Neuron (in vitro differentiated cells): ENCODE measurements at regions not wholly inside any gene's neighbourhood (a gene's known extent, or its start where the extent isn't known, plus 50 kb on each side); places are given as distances from the start of the nearest gene placed in this dataset.

ENCODE experiments used
- H2AFZ ChIP-seq: one replicate; pipeline ENCODE4 v1.6.1; 2013; ENCODE audit warnings: low read depth, mild to moderate bottlenecking, inconsistent platforms, low read length, moderate library complexity
- H3K27me3 ChIP-seq: one replicate; pipeline ENCODE4 v1.6.1; 2013; ENCODE audit warnings: low read length; ENCODE audit not compliant: insufficient read depth
- H3K36me3 ChIP-seq: one replicate; pipeline ENCODE4 v1.6.1; 2013; ENCODE audit warnings: low read length; ENCODE audit not compliant: insufficient read depth
- H3K4me1 ChIP-seq: one replicate; pipeline ENCODE4 v1.6.1; 2013; ENCODE audit warnings: low read length; ENCODE audit not compliant: insufficient read depth
- H3K4me3 ChIP-seq: 2 replicates; pipeline ENCODE4 v1.5.1; 2013; ENCODE audit warnings: mild to moderate bottlenecking, low read length, moderate library complexity
- H3K9me3 ChIP-seq: one replicate; pipeline ENCODE4 v1.6.1; 2013; ENCODE audit warnings: low read length

DNA sequence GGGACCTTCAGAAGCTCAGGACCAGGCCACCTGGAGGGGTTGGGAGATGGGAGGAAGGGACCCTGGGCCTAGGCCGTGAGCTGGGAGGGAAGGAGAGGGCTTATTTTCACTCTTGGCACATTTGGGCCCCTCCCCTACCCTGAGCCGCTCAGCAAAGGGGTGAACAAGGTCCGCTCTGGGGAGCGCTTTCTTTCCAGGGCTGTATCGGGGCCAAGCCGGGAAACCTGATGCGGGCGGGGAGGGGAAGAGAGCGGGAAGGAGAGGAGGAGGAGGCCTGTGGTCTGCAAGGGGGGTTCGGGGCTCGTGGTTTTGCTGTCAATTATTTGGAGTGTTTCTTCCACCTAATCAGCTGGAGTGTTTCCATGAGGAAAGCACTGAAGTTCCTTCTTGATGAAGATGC, 62.7 kb upstream of the RXRA start:
- Histone ChIP-seq H3K4me3 (no peak overlapping the region), H3K9me3 (no peaks in the 10 kb centered on the region), H3K36me3 (no peaks in the 10 kb centered on the region), H2AFZ (no peak overlapping the region), H3K27me3 (peaks cover 17% of the 10 kb centered on the region), H3K4me1 (no peaks in the 10 kb centered on the region)

GRCh38 chr9:134264169-134264568, 62.1 kb upstream of the RXRA start:
- H2AFZ ChIP-seq: no peak overlapping the region
- peaks cover 17% of the 10 kb centered on the region for H3K27me3 ChIP-seq
- no peaks in the 10 kb centered on the region for H3K4me1 ChIP-seq
- H3K36me3 ChIP-seq: no peaks in the 10 kb centered on the region
- H3K9me3 ChIP-seq: no peaks in the 10 kb centered on the region
- no peak overlapping the region for H3K4me3 ChIP-seq

GRCh38 chr9:134265078-134265477, 61.2 kb upstream of the RXRA start:
- Histone ChIP-seq H3K9me3 (no peaks in the 10 kb centered on the region), H3K36me3 (no peaks in the 10 kb centered on the region), H3K4me1 (no peaks in the 10 kb centered on the region), H3K4me3 (no peak overlapping the region), H3K27me3 (peaks cover 17% of the 10 kb centered on the region), H2AFZ (no peak overlapping the region)

DNA sequence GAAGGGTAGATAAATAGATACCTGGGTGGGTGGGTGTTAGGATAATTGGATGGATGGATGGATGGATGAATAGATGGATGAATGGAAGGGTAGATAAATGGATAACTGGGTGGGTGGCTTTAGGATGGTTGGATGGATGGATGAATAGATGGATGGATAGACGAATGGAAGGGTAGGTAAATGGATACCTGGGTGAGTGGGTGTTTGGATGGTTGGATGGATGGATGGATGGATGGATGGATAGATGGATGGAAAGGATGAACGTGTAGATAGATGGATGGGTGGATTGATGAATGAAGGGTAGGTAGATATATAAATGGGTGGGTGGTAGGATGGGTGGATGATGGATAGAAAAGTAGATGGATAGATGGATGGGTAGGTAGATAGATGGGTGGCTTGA, 59.8 kb upstream of the RXRA start:
- H2AFZ ChIP-seq: no peak overlapping the region
- peaks cover 17% of the 10 kb centered on the region for H3K27me3 ChIP-seq

DNA sequence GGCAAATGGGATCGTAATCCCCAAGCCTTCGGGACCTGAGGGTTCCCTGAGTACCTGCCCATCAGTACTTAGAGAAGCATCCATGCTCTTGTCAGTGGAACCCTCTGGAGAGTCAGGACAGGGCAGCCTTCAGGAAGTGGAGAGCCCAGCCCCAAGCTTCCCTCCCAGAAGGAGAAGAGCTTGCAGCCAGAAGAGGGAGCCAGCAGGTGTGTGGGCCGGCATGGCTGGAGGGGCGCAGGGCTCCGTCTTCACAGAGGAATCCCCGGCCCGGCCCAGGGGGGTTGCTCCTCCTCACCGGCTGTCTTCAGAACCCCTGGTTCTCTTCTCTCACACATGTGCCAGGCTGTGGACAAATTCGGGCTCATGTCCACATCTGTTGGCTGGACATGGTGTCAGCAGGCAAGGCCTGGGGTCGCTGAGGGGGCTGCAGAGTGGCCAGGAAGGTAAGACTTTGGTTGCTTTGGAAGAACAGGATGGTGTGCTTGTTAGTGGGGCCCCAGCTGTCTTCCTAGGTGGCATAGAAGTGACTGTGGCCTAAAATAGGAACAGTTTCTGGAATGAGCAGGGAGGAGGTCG, 58.9 kb upstream of the RXRA start:
- Histone ChIP-seq H3K4me1 (no peaks in the 10 kb centered on the region), H3K27me3 (peaks cover 25% of the 10 kb centered on the region), H3K9me3 (no peaks in the 10 kb centered on the region), H3K4me3 (no peak overlapping the region), H3K36me3 (no peaks in the 10 kb centered on the region), H2AFZ (no peak overlapping the region)

More for the DNA sequence above, 59.8 kb upstream of the RXRA start:
- no peak overlapping the region for H3K4me3 ChIP-seq
- no peaks in the 10 kb centered on the region for H3K9me3 ChIP-seq
- no peaks in the 10 kb centered on the region for H3K36me3 ChIP-seq
- no peaks in the 10 kb centered on the region for H3K4me1 ChIP-seq

GRCh38 chr9:134267881-134268724, 58.2 kb upstream of the RXRA start:
- Histone ChIP-seq H3K4me3 (no peak overlapping the region), H2AFZ (no peak overlapping the region), H3K4me1 (no peaks in the 10 kb centered on the region), H3K36me3 (no peaks in the 10 kb centered on the region), H3K9me3 (no peaks in the 10 kb centered on the region), H3K27me3 (peaks cover 31% of the 10 kb centered on the region)

- H3K36me3 ChIP-seq: no peaks in the 10 kb centered on the region
- no peaks in the 10 kb centered on the region for H3K9me3 ChIP-seq
- no peak overlapping the region for H3K4me3 ChIP-seq
- H3K4me1 ChIP-seq: no peaks in the 10 kb centered on the region
- peaks cover 37% of the 10 kb centered on the region for H3K27me3 ChIP-seq
- H2AFZ ChIP-seq: no peak overlapping the region
Measured at GRCh38 chr9:134268747-134269146, 57.5 kb upstream of the RXRA start.

DNA sequence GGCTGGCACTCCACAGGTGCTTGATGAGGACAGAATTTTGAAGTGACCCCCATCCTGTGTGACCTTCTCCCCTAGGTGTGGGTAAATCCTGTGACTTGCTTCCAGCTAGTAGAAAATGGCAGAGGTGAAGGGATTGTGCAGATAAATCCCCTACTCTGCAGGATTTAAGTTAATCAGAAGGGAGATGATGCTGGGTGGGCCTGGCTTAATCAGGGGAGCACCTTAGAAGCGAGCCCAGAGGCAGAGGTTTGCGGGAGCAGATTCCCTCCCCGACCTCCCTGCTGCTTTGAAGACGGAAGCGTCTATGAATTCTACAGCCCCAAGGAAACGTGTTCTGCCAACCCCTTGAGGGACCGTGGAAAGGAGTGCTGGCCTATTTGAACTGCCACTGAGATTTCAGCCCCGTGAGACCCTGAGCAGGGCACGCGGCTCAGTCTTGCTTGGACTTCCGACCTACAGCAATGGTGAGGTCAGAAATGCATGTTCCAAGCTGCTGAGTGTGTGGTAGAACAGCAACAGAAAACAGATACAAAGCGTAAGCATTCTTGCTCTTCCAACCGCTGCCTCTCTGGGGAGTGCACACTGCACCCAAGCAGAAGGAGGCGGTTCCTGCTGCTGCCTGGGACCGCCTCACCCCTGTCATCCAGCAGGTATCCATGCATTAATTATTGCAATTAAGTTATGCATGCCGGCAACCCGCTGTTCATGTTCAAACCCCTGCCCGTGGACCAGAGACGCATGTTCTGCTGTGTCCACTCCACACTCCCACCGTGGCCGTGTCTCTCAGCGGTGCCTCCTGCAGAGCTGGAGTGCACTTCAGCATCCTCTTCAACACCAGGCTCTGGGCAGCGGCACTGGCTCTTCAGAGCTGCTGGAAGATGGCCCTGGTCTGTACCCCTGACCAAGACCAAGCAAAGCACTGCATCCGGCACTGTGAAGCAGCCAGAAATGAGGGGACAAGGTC, 54.6 kb upstream of the RXRA start:
- no peaks in the 10 kb centered on the region for H3K9me3 ChIP-seq
- H3K4me1 ChIP-seq: no peaks in the 10 kb centered on the region
- no peak overlapping the region for H2AFZ ChIP-seq
- peaks cover 23% of the 10 kb centered on the region for H3K27me3 ChIP-seq
- H3K36me3 ChIP-seq: no peaks in the 10 kb centered on the region
- H3K4me3 ChIP-seq: no peak overlapping the region

- H3K36me3 ChIP-seq: no peaks in the 10 kb centered on the region
- no peaks in the 10 kb centered on the region for H3K4me1 ChIP-seq
- H3K27me3 ChIP-seq: peaks cover 23% of the 10 kb centered on the region
- no peak overlapping the region for H2AFZ ChIP-seq
- H3K4me3 ChIP-seq: no peak overlapping the region
- no peaks in the 10 kb centered on the region for H3K9me3 ChIP-seq
Measured at GRCh38 chr9:134272302-134273023, 53.8 kb upstream of the RXRA start.

DNA sequence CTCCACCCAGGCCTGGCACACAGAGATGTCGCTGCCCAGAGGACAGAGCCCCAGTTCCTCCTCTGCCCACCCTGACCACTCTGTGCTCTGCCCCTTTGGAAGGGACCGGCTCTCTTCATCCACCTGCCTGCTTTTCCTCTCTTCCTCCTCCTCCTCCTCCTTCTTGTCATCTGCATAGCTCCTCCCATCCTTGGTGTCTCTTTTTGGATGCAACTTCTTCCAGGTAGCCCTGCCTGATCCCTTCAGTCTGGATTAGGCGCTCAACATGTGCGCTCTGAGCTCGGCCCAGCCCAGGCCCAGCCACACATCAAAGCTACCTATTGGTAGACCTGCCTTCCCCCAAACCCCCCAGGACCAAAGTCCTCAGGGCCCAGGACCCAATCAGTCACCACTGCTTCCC, 52.6 kb upstream of the RXRA start:
- H3K4me1 ChIP-seq: no peaks in the 10 kb centered on the region
- no peak overlapping the region for H3K4me3 ChIP-seq
- H3K36me3 ChIP-seq: no peaks in the 10 kb centered on the region
- H2AFZ ChIP-seq: no peak overlapping the region
- no peaks in the 10 kb centered on the region for H3K9me3 ChIP-seq
- H3K27me3 ChIP-seq: peaks cover 19% of the 10 kb centered on the region

GRCh38 chr9:134275375-134275774, 50.9 kb upstream of the RXRA start:
- no peak overlapping the region for H3K4me3 ChIP-seq
- no peak overlapping the region for H2AFZ ChIP-seq
- no peaks in the 10 kb centered on the region for H3K4me1 ChIP-seq
- peaks cover 19% of the 10 kb centered on the region for H3K27me3 ChIP-seq
- no peaks in the 10 kb centered on the region for H3K36me3 ChIP-seq
- no peaks in the 10 kb centered on the region for H3K9me3 ChIP-seq

DNA sequence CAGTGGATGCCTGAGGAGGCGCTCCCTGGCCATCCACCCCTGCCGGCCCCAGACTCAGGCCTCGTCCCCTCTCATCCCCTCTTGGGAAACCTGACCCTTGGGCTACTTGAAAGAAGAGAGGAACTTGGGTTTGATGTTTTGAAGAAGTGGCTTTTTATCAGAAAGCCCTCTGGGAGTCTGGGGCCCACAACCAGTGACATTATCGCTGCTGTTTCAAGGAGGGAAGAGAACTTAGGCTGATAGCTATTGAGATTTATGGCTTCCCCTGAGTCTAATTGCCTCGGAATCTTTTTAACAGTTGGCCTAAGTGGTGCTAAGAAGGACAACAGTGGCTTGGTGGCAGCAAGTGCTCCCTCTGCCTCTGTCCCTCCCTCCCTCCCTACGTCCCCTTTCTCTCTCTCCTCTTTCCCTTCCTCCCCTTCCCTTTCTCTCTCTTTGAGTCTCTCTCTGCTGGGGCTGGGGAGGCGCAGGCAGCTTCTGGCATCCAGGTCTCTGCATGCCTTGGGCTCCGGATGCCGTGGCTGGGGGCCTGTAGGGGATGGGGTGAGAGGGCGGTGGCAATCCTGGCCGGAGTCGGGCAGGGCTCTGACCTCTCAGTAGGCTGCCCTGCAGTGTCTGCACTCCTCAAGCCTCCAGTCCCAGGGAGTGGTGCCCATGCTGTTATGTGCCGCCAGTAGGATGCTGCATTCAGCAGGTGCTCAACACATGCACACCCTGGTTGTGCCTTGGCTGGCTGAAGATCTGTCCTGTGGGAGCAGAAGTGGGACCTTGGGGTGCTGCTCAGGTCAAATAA, 49.6 kb upstream of the RXRA start:
- Histone ChIP-seq H3K4me3 (no peak overlapping the region), H3K27me3 (peaks cover 20% of the 10 kb centered on the region), H3K36me3 (no peaks in the 10 kb centered on the region), H3K9me3 (no peaks in the 10 kb centered on the region), H2AFZ (no peak overlapping the region), H3K4me1 (no peaks in the 10 kb centered on the region)
